BLaER1 treated with 17β-estradiol and CSF1 and Interleukin-3, amounts not matched to agents 10 nM and 100 nM (cell line): ENCODE measurements at regions not wholly inside any gene's neighbourhood (a gene's known extent, or its start where the extent isn't known, plus 50 kb on each side); places are given as distances from the start of the nearest gene placed in this dataset.

Experiments used
- H3K27ac ChIP-seq, 11 experiments: shearing (Covaris generic); formaldehyde crosslinking; 2 replicates each; pipeline ENCODE4 v1.8.1; 2022
- H3K27me3 ChIP-seq, 11 experiments: shearing (Covaris generic); formaldehyde crosslinking; 2 replicates each; pipeline ENCODE4 v1.8.1; 2022
- H3K36me3 ChIP-seq, 11 experiments: shearing (Covaris generic); formaldehyde crosslinking; 2 replicates each; pipeline ENCODE4 v1.8.1; 2022
- H3K4me1 ChIP-seq, 10 experiments: shearing (Covaris generic); formaldehyde crosslinking; 2 replicates each; pipeline ENCODE4 v1.8.1; 2022
- H3K4me2 ChIP-seq, 11 experiments: shearing (Covaris generic); formaldehyde crosslinking; 2 replicates each; pipeline ENCODE4 v1.8.1; 2022
- H3K4me3 ChIP-seq, 10 experiments: shearing (Covaris generic); formaldehyde crosslinking; 2 replicates each; pipeline ENCODE4 v1.8.1; 2022
- H3K9ac ChIP-seq, 11 experiments: shearing (Covaris generic); formaldehyde crosslinking; 2 replicates each; pipeline ENCODE4 v1.8.1; 2022
- H3K9me3 ChIP-seq, 11 experiments: shearing (Covaris generic); formaldehyde crosslinking; replicated peaks in 1 of 11; 2 replicates each; pipeline ENCODE4 v1.8.1; 2022
- H4K20me1 ChIP-seq, 11 experiments: shearing (Covaris generic); formaldehyde crosslinking; 2 replicates each; pipeline ENCODE4 v1.8.1; 2022
- Cebpa-rat ChIP-seq, 11 experiments: shearing (Covaris generic); IDR thresholded peaks; 2 replicates each; pipeline ENCODE4 v1.8.1; 2022

DNA sequence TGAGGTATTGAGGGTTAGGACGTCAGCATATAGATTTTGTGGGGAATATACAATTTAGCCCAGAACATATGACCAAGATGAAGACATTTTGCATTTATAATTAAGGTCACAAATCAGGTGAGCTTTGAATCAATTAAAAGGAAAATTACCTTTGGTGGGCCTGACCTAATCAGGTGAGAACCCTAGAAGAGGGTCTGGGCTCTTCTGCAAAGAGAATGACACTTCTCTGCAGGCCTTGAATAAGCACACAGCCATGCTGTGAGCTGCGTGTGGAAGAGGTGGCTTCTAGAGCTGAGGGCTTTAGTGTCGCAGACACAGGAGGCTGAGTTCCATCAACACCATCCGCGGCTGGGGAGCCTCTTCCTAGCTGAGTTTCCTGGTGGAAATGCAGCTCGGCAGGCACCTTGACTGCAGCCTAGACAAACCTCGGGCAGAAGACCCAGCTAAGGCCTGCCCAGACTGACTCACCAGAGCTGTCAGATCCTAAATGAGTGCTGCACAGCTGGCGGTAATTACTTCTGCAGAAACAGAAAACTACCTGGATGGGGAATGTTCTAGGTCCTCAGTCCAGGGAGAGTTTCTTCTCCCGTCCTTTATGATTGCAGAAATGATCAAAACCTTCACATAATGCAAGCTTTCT, 287.5 kb upstream of the IRX1 start:
- Histone ChIP-seq H4K20me1 (no peaks in the 10 kb centered on the region), H3K4me2 (peak overlapping the region in 1 of 11 experiments; percentile 6; a peak in 2 of 22 replicates), H3K9ac (no peak overlapping the region), H3K9me3 (peaks cover 22 to 45% (median 27%) of the 10 kb centered on the region in 11 experiments), H3K36me3 (0 out of 22 replicates have a peak, but pooled peaks cover 0 to 4% (median 0%) of the 10 kb centered on the region in 11 experiments), H3K27ac (no peak overlapping the region), H3K4me1 (peaks cover 0 to 13% (median 8%) of the 10 kb centered on the region in 10 experiments; a peak in 12 of 20 replicates), H3K4me3 (no peak overlapping the region), H3K27me3 (no peaks in the 10 kb centered on the region)
- TF ChIP-seq Cebpa-rat (IDR thresholded peaks at IDR 0.05), result no peak

DNA sequence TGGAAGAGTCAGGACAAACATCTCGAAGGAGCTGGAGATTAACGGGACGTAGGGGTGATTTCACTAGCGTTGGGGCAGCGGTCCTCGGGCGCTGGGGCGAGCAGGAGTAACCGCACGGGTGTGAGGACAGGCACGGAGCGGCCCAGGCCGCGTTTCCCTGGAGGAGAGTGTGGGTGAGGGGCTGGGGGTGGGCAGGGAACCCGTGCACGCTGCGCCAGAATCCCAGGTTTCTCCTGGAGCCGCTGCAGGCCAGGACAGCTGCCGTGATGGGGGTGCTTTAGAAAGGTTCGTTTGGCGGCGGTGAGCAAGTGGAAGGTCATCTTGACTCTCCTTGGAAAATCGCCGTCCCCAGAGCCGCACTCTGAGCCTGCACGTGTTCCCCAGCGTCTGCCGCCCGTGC, 290.2 kb upstream of the IRX1 start:
- Histone ChIP-seq H3K4me1 (peaks cover 7 to 26% (median 15%) of the 10 kb centered on the region in 10 experiments; a peak in 17 of 20 replicates), H3K4me3 (no peak overlapping the region), H3K36me3 (no peaks in the 10 kb centered on the region), H3K9me3 (peaks cover 0 to 18% (median 0%) of the 10 kb centered on the region in 11 experiments; a peak in 7 of 22 replicates), H3K27me3 (peaks cover 11 to 13% (median 12%) of the 10 kb centered on the region in 11 experiments), H3K9ac (no peak overlapping the region), H4K20me1 (no peaks in the 10 kb centered on the region), H3K27ac (no peak overlapping the region), H3K4me2 (no peak overlapping the region)
- TF ChIP-seq Cebpa-rat (IDR thresholded peaks at IDR 0.05), result no peak

DNA sequence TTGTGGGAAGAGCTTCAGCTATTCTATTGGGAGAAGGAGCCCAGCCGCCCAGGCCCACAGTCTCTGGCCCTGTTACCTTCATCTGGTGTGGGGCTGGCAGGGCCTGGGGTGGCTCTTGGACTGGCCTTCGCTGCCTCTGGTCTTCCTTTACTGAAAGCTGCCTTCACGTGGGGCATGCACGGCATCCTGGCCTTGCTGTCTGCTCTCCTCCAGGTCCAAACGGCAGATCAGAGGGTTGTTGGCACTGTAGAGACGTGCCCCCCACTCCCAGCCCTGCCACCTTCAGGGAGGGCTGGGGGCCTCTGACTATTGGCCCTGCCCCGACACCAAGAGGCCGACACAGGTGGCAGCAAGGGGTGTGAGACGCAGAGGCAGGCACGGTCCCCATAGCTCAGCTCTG, 291.3 kb upstream of the IRX1 start:
- H3K9ac ChIP-seq, result no peak overlapping the region
- H3K36me3 ChIP-seq, result no peaks in the 10 kb centered on the region
- no peak overlapping the region for H3K4me3 ChIP-seq
- H3K4me1 ChIP-seq, result peaks cover 7 to 26% (median 15%) of the 10 kb centered on the region in 10 experiments; a peak in 17 of 20 replicates
- H3K9me3 ChIP-seq, result peaks cover 0 to 8% (median 0%) of the 10 kb centered on the region in 11 experiments; a peak in 4 of 22 replicates
- H3K27me3 ChIP-seq, result peaks cover 11 to 13% (median 12%) of the 10 kb centered on the region in 11 experiments
- H3K4me2 ChIP-seq, result peak overlapping the region in 3 of 11 experiments; percentile 7 to 23 (median 9); a peak in 2 of 22 replicates
- H3K27ac ChIP-seq, result no peak overlapping the region
- H4K20me1 ChIP-seq, result no peaks in the 10 kb centered on the region
- no peak for TF ChIP-seq Cebpa-rat (IDR thresholded peaks at IDR 0.05)

DNA sequence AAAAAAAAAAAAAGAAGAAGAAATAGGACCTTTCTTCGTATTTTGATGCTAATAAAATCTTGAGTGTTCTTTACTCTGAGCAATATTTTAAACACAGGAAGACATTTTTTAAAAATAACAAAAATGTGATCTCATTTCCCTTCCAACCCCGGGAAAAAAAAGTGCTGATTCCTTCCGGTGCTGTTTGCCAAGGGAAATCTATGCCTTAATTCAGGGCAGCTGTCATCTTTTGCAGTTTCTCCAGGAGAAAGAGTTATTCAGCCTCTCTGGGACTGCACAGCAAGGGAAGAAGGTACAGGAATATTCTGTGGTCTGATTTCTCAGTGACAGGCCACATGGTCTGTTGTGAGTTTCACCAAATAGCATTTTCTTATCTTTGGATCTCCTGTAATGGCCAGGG, 291.9 kb upstream of the IRX1 start:
- H3K27ac ChIP-seq, result no peak overlapping the region
- no peak for TF ChIP-seq Cebpa-rat (IDR thresholded peaks at IDR 0.05)
- no peaks in the 10 kb centered on the region for H4K20me1 ChIP-seq
- H3K9me3 ChIP-seq, result peaks cover 0 to 8% (median 0%) of the 10 kb centered on the region in 11 experiments; a peak in 4 of 22 replicates
- H3K4me3 ChIP-seq, result no peak overlapping the region
- no peaks in the 10 kb centered on the region for H3K36me3 ChIP-seq
- peaks cover 11 to 13% (median 12%) of the 10 kb centered on the region in 11 experiments for H3K27me3 ChIP-seq
- H3K4me1 ChIP-seq, result peaks cover 7 to 26% (median 14%) of the 10 kb centered on the region in 10 experiments; a peak in 17 of 20 replicates
- H3K9ac ChIP-seq, result no peak overlapping the region
- H3K4me2 ChIP-seq, result peak overlapping the region in 3 of 11 experiments; percentile 7 to 26 (median 23); a peak in 3 of 22 replicates

DNA sequence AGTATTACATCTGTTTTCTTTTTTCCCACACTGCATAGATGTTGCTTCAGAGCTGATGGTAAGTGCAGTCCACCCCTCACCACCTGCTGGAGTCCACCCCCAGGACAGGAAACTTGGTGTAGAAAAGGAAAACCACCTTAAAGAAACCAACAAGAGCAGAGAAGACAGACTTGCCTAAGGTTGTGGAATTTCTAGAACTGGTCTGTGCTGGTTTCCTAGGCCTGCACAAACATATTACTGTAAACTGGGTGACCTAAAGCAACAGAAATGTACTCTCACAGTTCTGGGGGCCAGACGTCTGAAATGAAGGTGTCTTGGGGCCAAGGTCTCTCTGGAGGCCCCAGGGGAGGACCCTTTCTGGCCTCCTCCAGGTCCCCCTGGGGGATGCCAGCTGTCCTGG, 293.4 kb upstream of the IRX1 start:
- Histone ChIP-seq H3K4me3 (no peak overlapping the region), H3K4me2 (peak overlapping the region in 8 of 11 experiments; percentile 10 to 69 (median 62); a peak in 14 of 22 replicates), H3K36me3 (no peaks in the 10 kb centered on the region), H3K27me3 (peaks cover 11 to 13% (median 12%) of the 10 kb centered on the region in 11 experiments), H3K4me1 (peaks cover 7 to 26% (median 12%) of the 10 kb centered on the region in 10 experiments; a peak in 17 of 20 replicates), H3K9ac (no peak overlapping the region; a peak in 1 of 22 replicates), H3K9me3 (peaks cover 0 to 8% (median 0%) of the 10 kb centered on the region in 11 experiments; a peak in 3 of 22 replicates), H4K20me1 (no peaks in the 10 kb centered on the region), H3K27ac (no peak overlapping the region)
- TF ChIP-seq Cebpa-rat (IDR thresholded peaks at IDR 0.05), result no peak

DNA sequence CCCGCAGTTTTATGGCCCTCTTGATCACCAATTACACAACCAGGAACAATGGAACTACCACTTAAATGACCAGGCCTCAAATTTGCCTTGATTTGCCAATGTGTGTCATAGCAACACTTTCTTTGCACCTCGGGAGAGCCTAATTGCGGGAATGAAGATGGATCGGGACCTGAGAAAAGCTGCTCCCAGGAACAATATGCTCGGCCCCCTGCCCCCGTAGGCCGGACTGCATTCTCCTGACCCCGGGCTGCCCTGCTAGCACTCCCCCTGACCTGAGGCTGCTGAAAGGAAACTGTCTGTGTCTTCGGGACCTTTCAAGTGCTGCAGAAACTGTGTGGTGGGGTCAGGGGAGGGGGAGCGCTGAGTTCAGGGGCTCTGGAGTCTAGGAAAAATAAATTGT, 294.3 kb upstream of the IRX1 start:
- Histone ChIP-seq H4K20me1 (no peaks in the 10 kb centered on the region), H3K36me3 (no peaks in the 10 kb centered on the region), H3K4me1 (peaks cover 7 to 26% (median 12%) of the 10 kb centered on the region in 10 experiments; a peak in 17 of 20 replicates), H3K4me2 (peak overlapping the region in 2 of 11 experiments; percentile 12 to 31; a peak in 1 of 22 replicates), H3K27me3 (peaks cover 11 to 13% (median 12%) of the 10 kb centered on the region in 11 experiments), H3K27ac (no peak overlapping the region), H3K9ac (no peak overlapping the region), H3K9me3 (peaks cover 0 to 6% (median 0%) of the 10 kb centered on the region in 11 experiments; a peak in 4 of 22 replicates), H3K4me3 (no peak overlapping the region)
- TF ChIP-seq Cebpa-rat (IDR thresholded peaks at IDR 0.05), result no peak

DNA sequence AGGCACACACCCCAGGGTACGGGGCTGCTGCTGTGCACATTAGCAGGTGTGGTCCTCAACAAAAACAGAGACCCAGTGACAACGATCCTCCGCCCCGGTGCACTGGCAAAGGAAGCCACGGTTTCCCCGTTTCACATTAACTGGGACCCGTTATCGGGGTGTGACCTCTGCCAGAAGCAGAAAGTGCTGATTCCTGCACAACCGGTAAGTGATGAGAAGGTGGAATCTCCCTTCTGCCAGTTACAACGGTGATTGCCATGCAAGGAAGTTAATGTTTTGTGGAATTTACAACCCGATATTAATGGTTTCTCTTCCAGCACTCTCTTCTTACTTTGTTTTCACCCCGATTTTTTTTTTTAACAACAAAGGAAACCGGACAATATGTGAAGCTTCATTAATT, 294.9 kb upstream of the IRX1 start:
- Histone ChIP-seq H4K20me1 (no peaks in the 10 kb centered on the region), H3K27me3 (peaks cover 11 to 13% (median 12%) of the 10 kb centered on the region in 11 experiments), H3K4me3 (no peak overlapping the region), H3K9me3 (peaks cover 0 to 5% (median 3%) of the 10 kb centered on the region in 11 experiments; a peak in 9 of 22 replicates), H3K4me1 (peaks cover 7 to 26% (median 12%) of the 10 kb centered on the region in 10 experiments; a peak in 17 of 20 replicates), H3K4me2 (peak overlapping the region in 4 of 11 experiments; percentile 0 to 31 (median 16); a peak in 4 of 22 replicates), H3K27ac (no peak overlapping the region), H3K9ac (no peak overlapping the region), H3K36me3 (no peaks in the 10 kb centered on the region)
- no peak for TF ChIP-seq Cebpa-rat (IDR thresholded peaks at IDR 0.05)

DNA sequence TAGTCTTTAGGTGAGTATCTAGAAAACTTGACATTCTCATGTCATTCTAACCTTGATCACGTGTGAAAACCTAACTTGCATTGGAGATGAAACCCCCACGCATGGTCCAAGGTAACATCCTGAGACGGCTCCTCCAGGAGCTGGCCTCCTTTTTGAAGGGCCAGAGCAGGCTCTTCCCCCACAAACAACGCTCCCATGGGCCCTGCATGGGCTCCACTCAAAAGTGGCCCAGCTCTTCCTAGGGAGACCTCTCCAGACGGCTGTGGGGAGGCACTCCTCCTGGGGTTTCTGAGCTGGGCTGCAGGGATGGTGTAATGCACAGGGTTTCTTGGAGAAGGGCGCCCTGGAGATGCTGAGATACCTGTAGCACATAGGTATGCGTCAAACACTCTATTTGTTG, 296.2 kb upstream of the IRX1 start:
- Histone ChIP-seq H3K9me3 (peaks cover 5 to 17% (median 12%) of the 10 kb centered on the region in 11 experiments; a peak in 16 of 22 replicates), H3K9ac (no peak overlapping the region), H3K36me3 (no peaks in the 10 kb centered on the region), H3K27ac (no peak overlapping the region), H4K20me1 (no peaks in the 10 kb centered on the region), H3K27me3 (peaks cover 11 to 13% (median 12%) of the 10 kb centered on the region in 11 experiments), H3K4me1 (peaks cover 7 to 25% (median 12%) of the 10 kb centered on the region in 10 experiments; a peak in 17 of 20 replicates), H3K4me3 (no peak overlapping the region), H3K4me2 (no peak overlapping the region)
- no peak for TF ChIP-seq Cebpa-rat (IDR thresholded peaks at IDR 0.05)

DNA sequence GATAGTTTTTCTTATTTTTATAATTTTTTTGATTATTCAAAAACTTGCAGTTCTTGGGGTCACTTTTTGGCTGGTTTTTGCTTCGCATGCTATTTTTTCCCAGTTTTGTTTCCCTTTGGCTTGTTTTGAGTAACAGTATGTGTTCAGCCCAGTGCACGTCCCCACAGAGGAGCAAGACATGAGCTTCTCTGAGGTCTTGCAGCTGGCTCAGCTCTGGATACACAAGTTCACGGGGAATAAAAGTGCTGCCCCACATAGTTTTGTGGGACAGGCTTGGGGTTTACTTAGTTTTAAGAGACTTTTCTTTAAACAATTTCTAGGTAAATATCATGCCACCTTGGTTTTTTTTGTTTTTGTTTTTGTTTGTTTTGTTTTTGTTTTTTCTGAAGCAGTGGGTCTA, 297.8 kb upstream of the IRX1 start:
- Histone ChIP-seq H3K27me3 (peaks cover 11 to 13% (median 12%) of the 10 kb centered on the region in 11 experiments), H3K4me3 (no peak overlapping the region), H3K9ac (no peak overlapping the region), H3K4me1 (peaks cover 0 to 13% (median 9%) of the 10 kb centered on the region in 10 experiments; a peak in 11 of 20 replicates), H4K20me1 (no peaks in the 10 kb centered on the region), H3K9me3 (peaks cover 7 to 26% (median 15%) of the 10 kb centered on the region in 11 experiments; a peak in 16 of 22 replicates), H3K36me3 (no peaks in the 10 kb centered on the region), H3K27ac (no peak overlapping the region), H3K4me2 (no peak overlapping the region)
- TF ChIP-seq Cebpa-rat (IDR thresholded peaks at IDR 0.05), result no peak
